RWPE1 (cell line): ENCODE measurements at regions not wholly inside any gene's neighbourhood (a gene's known extent, or its start where the extent isn't known, plus 50 kb on each side); places are given as distances from the start of the nearest gene placed in this dataset.

Experiments used
- CTCF ChIA-PET: fragments of 350-600 bp; sonication (Branson Sonifier 250); formaldehyde crosslinking; extraction: SDS; loops from one replicate; lab custom pipeline; 2021; lab: Yijun Ruan, JAX
- POLR2A ChIA-PET: fragments of 400-600 bp; formaldehyde crosslinking; extraction: SDS; loops from one replicate; lab custom pipeline; 2020; ENCODE audit warnings: antibody characterized with exemption; ENCODE audit not compliant: low non-redundant PET; lab: Yijun Ruan, JAX
- DNase-seq: peaks from one replicate; pipeline ENCODE4 v3.0.0; 2012; ENCODE audit warnings: low spot score
- H3K27ac ChIP-seq: fragments of 450-650 bp; 2 replicates; pipeline ENCODE4 v1.5.1; 2017
- TF ChIP-seq, protein P1 (sequence below): fragments of 450-650 bp; conservative IDR thresholded peaks from 2 replicates; pipeline ENCODE4 v1.5.1; 2017; ENCODE audit warnings: low read depth, mild to moderate bottlenecking

DNA sequence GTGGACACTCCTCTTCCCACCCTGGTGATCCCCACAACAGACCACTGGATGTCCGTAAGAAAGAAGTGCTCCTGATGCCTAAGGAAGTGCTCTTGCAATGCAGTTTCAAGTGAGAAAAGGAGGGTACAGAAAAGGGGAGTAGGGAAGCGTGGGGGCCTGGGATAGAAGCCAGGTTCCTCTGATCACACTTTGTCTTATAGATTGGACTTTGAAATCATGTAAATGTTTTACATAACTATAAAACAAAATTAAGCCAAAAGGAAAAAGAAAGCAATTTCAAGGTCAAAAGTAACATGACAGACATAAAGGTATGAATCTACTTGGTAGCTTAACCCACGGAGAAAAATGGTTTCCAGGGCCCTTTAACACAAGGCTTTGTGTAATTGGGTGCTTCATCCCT is 107.3 kb upstream of the TRPM1 start:
- no peak overlapping the region for H3K27ac ChIP-seq
- TF ChIP-seq, protein P1, sequence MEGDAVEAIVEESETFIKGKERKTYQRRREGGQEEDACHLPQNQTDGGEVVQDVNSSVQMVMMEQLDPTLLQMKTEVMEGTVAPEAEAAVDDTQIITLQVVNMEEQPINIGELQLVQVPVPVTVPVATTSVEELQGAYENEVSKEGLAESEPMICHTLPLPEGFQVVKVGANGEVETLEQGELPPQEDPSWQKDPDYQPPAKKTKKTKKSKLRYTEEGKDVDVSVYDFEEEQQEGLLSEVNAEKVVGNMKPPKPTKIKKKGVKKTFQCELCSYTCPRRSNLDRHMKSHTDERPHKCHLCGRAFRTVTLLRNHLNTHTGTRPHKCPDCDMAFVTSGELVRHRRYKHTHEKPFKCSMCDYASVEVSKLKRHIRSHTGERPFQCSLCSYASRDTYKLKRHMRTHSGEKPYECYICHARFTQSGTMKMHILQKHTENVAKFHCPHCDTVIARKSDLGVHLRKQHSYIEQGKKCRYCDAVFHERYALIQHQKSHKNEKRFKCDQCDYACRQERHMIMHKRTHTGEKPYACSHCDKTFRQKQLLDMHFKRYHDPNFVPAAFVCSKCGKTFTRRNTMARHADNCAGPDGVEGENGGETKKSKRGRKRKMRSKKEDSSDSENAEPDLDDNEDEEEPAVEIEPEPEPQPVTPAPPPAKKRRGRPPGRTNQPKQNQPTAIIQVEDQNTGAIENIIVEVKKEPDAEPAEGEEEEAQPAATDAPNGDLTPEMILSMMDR = no peak
- DNase-seq = no peak
- POLR2A ChIA-PET = no interaction called here
- CTCF ChIA-PET = no interaction called here

- peak overlapping the region; percentile 26; the same call in 1 of the 2 replicates for H3K27ac ChIP-seq
- TF ChIP-seq, protein P1 = no peak
- ChIA-PET CTCF (no interaction called here), POLR2A (no interaction called here)
- DNase-seq = no peak
These were observed 109.8 kb upstream of the TRPM1 start for GRCh38 chr15:31211353-31211752.

- TF ChIP-seq, protein P1 = no peak
- no peak for DNase-seq
- ChIA-PET POLR2A (no interaction called here), CTCF (no interaction called here)
- H3K27ac ChIP-seq = no peak overlapping the region
These were observed 111.0 kb upstream of the TRPM1 start for GRCh38 chr15:31212326-31213080.

DNA sequence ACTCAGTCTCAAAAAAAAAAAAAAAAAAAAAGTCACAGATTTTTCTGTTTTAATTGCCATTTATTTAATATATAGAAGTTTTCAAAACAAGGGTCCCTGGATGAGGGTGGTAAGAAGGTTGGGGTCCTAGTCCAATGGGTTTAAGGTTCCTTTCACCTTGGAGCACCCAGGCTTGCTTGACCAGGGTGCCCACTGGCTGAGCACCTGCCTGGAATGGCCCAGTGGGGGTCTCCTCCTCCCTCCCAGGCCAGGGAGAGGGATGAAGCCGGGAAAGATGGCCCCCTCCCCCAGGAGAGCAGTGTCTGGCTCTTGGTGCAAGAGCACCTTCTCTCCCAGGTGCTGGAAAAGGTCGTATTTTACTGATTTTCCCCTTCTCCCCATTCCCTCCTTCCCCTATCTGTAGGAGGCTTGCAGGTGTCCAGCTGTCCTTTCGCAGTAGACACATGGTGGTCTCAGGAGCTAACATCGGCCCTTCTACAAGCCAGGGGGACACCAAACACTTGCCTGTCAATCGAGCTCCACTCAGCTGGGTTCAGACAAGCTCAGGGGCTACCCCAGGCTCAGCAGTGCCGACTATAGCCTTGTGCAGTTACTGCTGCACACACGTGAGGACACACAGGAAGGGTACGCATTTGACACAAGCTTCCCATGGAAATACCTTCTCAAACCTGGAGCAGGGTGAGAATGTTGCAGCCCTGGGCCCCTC is 112.3 kb upstream of the KLF13 start:
- no peak for DNase-seq
- TF ChIP-seq, protein P1 = no peak; the same call in 1 of the 2 replicates
- H3K27ac ChIP-seq = peak overlapping the region; percentile 100
- POLR2A ChIA-PET = interaction anchor here (0.6 to 1.6 kb wide), 4 partner anchors 38 to 193 kb away, joined by 3 to 11 read pairs (median 4); partner anchors contain the start of gene KLF13
- CTCF ChIA-PET = interaction anchor here (0.6 to 2.1 kb wide), 5 partner anchors 11 to 413 kb away, joined by 3 to 13 read pairs (median 4); no protein-coding TSS in a partner anchor

GRCh38 chr15:31214864-31215489 is 111.7 kb upstream of the KLF13 start:
- TF ChIP-seq, protein P1 = no peak
- CTCF ChIA-PET = interaction anchor here (0.6 to 2.1 kb wide), 10 partner anchors 11 to 1895 kb away, joined by 3 to 13 read pairs (median 4); no protein-coding TSS in a partner anchor
- peak; percentile 70 for DNase-seq
- POLR2A ChIA-PET = interaction anchor here (0.6 to 1.6 kb wide), 4 partner anchors 38 to 192 kb away, joined by 3 to 11 read pairs (median 4); partner anchors contain the start of gene KLF13
- peak overlapping the region; percentile 100 for H3K27ac ChIP-seq
